ENCODE measurements at regions not wholly inside any gene's neighbourhood (a gene's known extent, or its start where the extent isn't known, plus 50 kb on each side); places are given as distances from the start of the nearest gene placed in this dataset.

- TF ChIP-seq CTCF (IDR thresholded peaks at IDR 0.05; ENCODE audit: control insufficient read depth, extremely low read depth, insufficient read depth), result no peak
- no peak overlapping the region for H3K4me3 ChIP-seq (ENCODE audit: low read depth, low read length)
- no peak for DNase-seq (ENCODE audit: low read depth)
These were observed 72.7 kb upstream of the PALS2 start for GRCh38 chr7:24500599-24500998.

GRCh38 chr7:24501009-24501408 is 72.2 kb upstream of the PALS2 start:
- DNase-seq (ENCODE audit: low read depth), result no peak
- no peak overlapping the region for H3K4me3 ChIP-seq (ENCODE audit: low read depth, low read length)
- no peak for TF ChIP-seq CTCF (IDR thresholded peaks at IDR 0.05; ENCODE audit: control insufficient read depth, extremely low read depth, insufficient read depth)

GRCh38 chr7:24501443-24502134 is 71.7 kb upstream of the PALS2 start:
- H3K4me3 ChIP-seq (ENCODE audit: low read depth, low read length), result no peak overlapping the region
- TF ChIP-seq CTCF (IDR thresholded peaks at IDR 0.05; ENCODE audit: control insufficient read depth, extremely low read depth, insufficient read depth), result no peak
- DNase-seq (ENCODE audit: low read depth), result no peak

- no peak for DNase-seq (ENCODE audit: low read depth)
- TF ChIP-seq CTCF (IDR thresholded peaks at IDR 0.05; ENCODE audit: control insufficient read depth, extremely low read depth, insufficient read depth), result no peak
- no peak overlapping the region for H3K4me3 ChIP-seq (ENCODE audit: low read depth, low read length)
These were observed 71.1 kb upstream of the PALS2 start for GRCh38 chr7:24502135-24502488.

GRCh38 chr7:24503506-24503905 is 69.7 kb upstream of the PALS2 start:
- DNase-seq (ENCODE audit: low read depth), result no peak
- TF ChIP-seq CTCF (IDR thresholded peaks at IDR 0.05; ENCODE audit: control insufficient read depth, extremely low read depth, insufficient read depth), result no peak
- H3K4me3 ChIP-seq (ENCODE audit: low read depth, low read length), result no peak overlapping the region

GRCh38 chr7:24504040-24504439 is 69.2 kb upstream of the PALS2 start:
- H3K4me3 ChIP-seq (ENCODE audit: low read depth, low read length), result no peak overlapping the region
- no peak for TF ChIP-seq CTCF (IDR thresholded peaks at IDR 0.05; ENCODE audit: control insufficient read depth, extremely low read depth, insufficient read depth)
- DNase-seq (ENCODE audit: low read depth), result no peak

GRCh38 chr7:24504836-24505235 is 68.4 kb upstream of the PALS2 start:
- DNase-seq (ENCODE audit: low read depth), result no peak
- no peak overlapping the region for H3K4me3 ChIP-seq (ENCODE audit: low read depth, low read length)
- TF ChIP-seq CTCF (IDR thresholded peaks at IDR 0.05; ENCODE audit: control insufficient read depth, extremely low read depth, insufficient read depth), result no peak
